ENCODE measurements at regions not wholly inside any gene's neighbourhood (a gene's known extent, or its start where the extent isn't known, plus 50 kb on each side); places are given as distances from the start of the nearest gene placed in this dataset.

- Histone ChIP-seq H3K18ac (ENCODE audit: low read depth, low read length) (no peak overlapping the region), H3K23ac (ENCODE audit: low read depth, low read length) (no peak overlapping the region), H2AK9ac (replicated peaks; ENCODE audit: low read depth, low read length, poor library complexity) (no peak overlapping the region), H3K9me3 (ENCODE audit: control insufficient read depth, insufficient read depth, low read length) (no peaks in the 10 kb centered on the region), H3K36me3 (ENCODE audit: control insufficient read depth, insufficient read depth, low read length) (no peaks in the 10 kb centered on the region), H2BK120ac (ENCODE audit: low read depth, low read length) (no peak overlapping the region), H3K4me2 (ENCODE audit: low read depth, low read length) (no peak overlapping the region), H3K27ac (ENCODE audit: insufficient read depth, low read length) (no peak overlapping the region), H4K8ac (ENCODE audit: low read depth in 2 of 2, low read length in 2 of 2) (no peak overlapping the region), H3K27me3 (ENCODE audit: control insufficient read depth, insufficient read depth, low read length) (peaks cover 45% of the 10 kb centered on the region), H3K14ac (replicated peaks; ENCODE audit: low read depth, low read length) (no peak overlapping the region), H2BK20ac (ENCODE audit: low read depth, low read length) (no peak overlapping the region), H3K56ac (ENCODE audit: extremely low read depth, insufficient read depth, low read length) (no peak overlapping the region), H3K79me1 (ENCODE audit: low read depth in 1 of 2, low read length in 2 of 2) (no peaks in the 10 kb centered on the region), H2BK5ac (ENCODE audit: low read depth, low read length, poor library complexity, severe bottlenecking) (no peak overlapping the region), H2AFZ (replicated peaks; ENCODE audit: low read length, poor library complexity) (no peak overlapping the region), H4K20me1 (ENCODE audit: insufficient read depth, low read length) (no peaks in the 10 kb centered on the region), H4K91ac (ENCODE audit: insufficient read depth, low read depth, low read length) (no peak overlapping the region), H3K4me1 (ENCODE audit: control insufficient read depth, insufficient read depth, low read length) (no peaks in the 10 kb centered on the region), H3K4ac (ENCODE audit: low read depth, low read length) (0 out of 2 replicates have a peak overlapping the region, but pooled peaks have one; percentile 25), H2AK5ac (ENCODE audit: low read depth, low read length) (no peak overlapping the region), H3K4me3 (ENCODE audit: insufficient read depth, low read depth, low read length) (no peak overlapping the region), H2BK15ac (ENCODE audit: low read depth, low read length) (no peak overlapping the region), H3K9me1 (ENCODE audit: insufficient read depth, low read length) (no peaks in the 10 kb centered on the region), H3K9ac (ENCODE audit: low read depth, low read length) (no peak overlapping the region), H4K5ac (ENCODE audit: low read depth, low read length) (no peak overlapping the region)
- CTCF ChIA-PET: no interaction called here
- dilution Hi-C loops (cut with HindIII; ENCODE audit: low sequenced_read_pairs, unreplicated experiment) (no loop called here), in situ Hi-C loops (cut with MboI; ENCODE audit: low sequenced_read_pairs) (no loop called here), intact Hi-C loops (cut with micrococcal nuclease) (no loop called here)
- POLR2A ChIA-PET (ENCODE audit: unreplicated experiment): no interaction called here
- ATAC-seq (ENCODE audit: low read depth): peak; percentile 46; the same call in 1 of the 2 replicates
- 55% methylated on average over 3 of the region's 13 CpGs; no CpG with 5 or more reads in 1 of the 2 experiments for WGBS, 2 experiments (ENCODE audit: extremely low coverage in 2 of 2, insufficient read length in 1 of 2)
- no peak for TF ChIP-seq NFE2L2 (IDR thresholded peaks at IDR 0.05; ENCODE audit: low read depth, low read length)
- TF ChIP-seq MAFK (IDR thresholded peaks at IDR 0.05; ENCODE audit: low read depth, low read length): no peak
- no peak for TF ChIP-seq BHLHE40 (IDR thresholded peaks at IDR 0.05; ENCODE audit: low read depth, low read length)
- no peak for TF ChIP-seq CEBPB (IDR thresholded peaks at IDR 0.05; ENCODE audit: low read depth, low read length)
- TF ChIP-seq MXI1 (IDR thresholded peaks at IDR 0.05; ENCODE audit: borderline replicate concordance, low read depth, low read length): no peak
- TF ChIP-seq RFX5 (IDR thresholded peaks at IDR 0.05; ENCODE audit: low read depth, low read length): no peak
- no peak for TF ChIP-seq CHD1 (IDR thresholded peaks at IDR 0.05; ENCODE audit: low read depth, low read length)
- TF ChIP-seq SMC3 (IDR thresholded peaks at IDR 0.05; ENCODE audit: low read depth, low read length): no peak
- TF ChIP-seq FOS (IDR thresholded peaks at IDR 0.05; ENCODE audit: low read depth, low read length): no peak
- TF ChIP-seq CTCF (conservative IDR thresholded peaks at IDR 0.05; ENCODE audit: low read depth, low read length): no peak
- TF ChIP-seq POLR2A (IDR thresholded peaks at IDR 0.05; ENCODE audit: low read depth, low read length): no peak
- no peak for TF ChIP-seq RCOR1 (IDR thresholded peaks at IDR 0.05; ENCODE audit: insufficient replicate concordance, low read length)
- no peak for TF ChIP-seq USF2 (IDR thresholded peaks at IDR 0.05; ENCODE audit: low read depth, low read length)
- no peak for TF ChIP-seq ELK1 (IDR thresholded peaks at IDR 0.05; ENCODE audit: borderline replicate concordance, low read depth, low read length)
- TF ChIP-seq MAZ (IDR thresholded peaks at IDR 0.05; ENCODE audit: borderline replicate concordance, low read depth, low read length): no peak
- no peak for TF ChIP-seq RAD21 (IDR thresholded peaks at IDR 0.05; ENCODE audit: low read length)
- peak; percentile 41 for DNase-seq
- BruUV-seq (replicated peaks): no TSS peak
Measured at GRCh38 chr14:103225476-103225875, 102.2 kb downstream of the TNFAIP2 start.
